HL-60 (cell line): ENCODE measurements at regions not wholly inside any gene's neighbourhood (a gene's known extent, or its start where the extent isn't known, plus 50 kb on each side); places are given as distances from the start of the nearest gene placed in this dataset.

Experiments used
- DNase-seq, 2 experiments: peaks; one replicate each; pipeline ENCODE4 v3.0.0-alpha.2; 2010 to 2020; ENCODE audit warnings: low read depth in 1 of 2, low spot score in 1 of 2
- H3K27ac ChIP-seq: fragments of 250-450 bp; sonication (Bioruptor Pico); replicated peaks from 2 replicates; pipeline ENCODE4 v1.5.1; 2020; ENCODE audit warnings: mild to moderate bottlenecking, moderate library complexity
- H3K27me3 ChIP-seq: fragments of 250-450 bp; sonication (Bioruptor Pico); 2 replicates; pipeline ENCODE4 v1.5.1; 2021; ENCODE audit warnings: mild to moderate bottlenecking, moderate library complexity; ENCODE audit not compliant: insufficient read depth, poor library complexity, severe bottlenecking
- H3K4me3 ChIP-seq: replicated peaks from 2 replicates; pipeline ENCODE4 v1.5.1; 2011; ENCODE audit warnings: mild to moderate bottlenecking, control low read depth, low read length; ENCODE audit not compliant: insufficient read depth
- GABPA ChIP-seq: IDR thresholded peaks from 2 replicates; pipeline ENCODE4 v1.6.1; 2012; ENCODE audit warnings: low read depth
- POLR2AphosphoS5 ChIP-seq: IDR thresholded peaks from 2 replicates; pipeline ENCODE4 v1.6.1; 2012; ENCODE audit warnings: low read depth
- SPI1 ChIP-seq: IDR thresholded peaks from 2 replicates; pipeline ENCODE4 v1.6.1; 2012; ENCODE audit warnings: low read depth, mild to moderate bottlenecking, borderline replicate concordance
- TF ChIP-seq, protein P1 (sequence below): IDR thresholded peaks from one replicate; pipeline ENCODE4 v1.5.1; 2011; ENCODE audit warnings: low read length, control low read depth, inconsistent platforms; ENCODE audit not compliant: insufficient read depth
- TF ChIP-seq, protein P2 (sequence below): IDR thresholded peaks from 2 replicates; pipeline ENCODE4 v1.6.1; 2012; ENCODE audit warnings: low read depth; ENCODE audit not compliant: insufficient replicate concordance

GRCh38 chr11:33544593-33545373 is 155.8 kb downstream of the C11orf91 start:
- H3K27me3 ChIP-seq: peaks cover 18% of the 10 kb centered on the region
- no peak overlapping the region for H3K27ac ChIP-seq
- TF ChIP-seq SPI1 (no peak), GABPA (no peak), POLR2AphosphoS5 (no peak)
- TF ChIP-seq, protein P1, sequence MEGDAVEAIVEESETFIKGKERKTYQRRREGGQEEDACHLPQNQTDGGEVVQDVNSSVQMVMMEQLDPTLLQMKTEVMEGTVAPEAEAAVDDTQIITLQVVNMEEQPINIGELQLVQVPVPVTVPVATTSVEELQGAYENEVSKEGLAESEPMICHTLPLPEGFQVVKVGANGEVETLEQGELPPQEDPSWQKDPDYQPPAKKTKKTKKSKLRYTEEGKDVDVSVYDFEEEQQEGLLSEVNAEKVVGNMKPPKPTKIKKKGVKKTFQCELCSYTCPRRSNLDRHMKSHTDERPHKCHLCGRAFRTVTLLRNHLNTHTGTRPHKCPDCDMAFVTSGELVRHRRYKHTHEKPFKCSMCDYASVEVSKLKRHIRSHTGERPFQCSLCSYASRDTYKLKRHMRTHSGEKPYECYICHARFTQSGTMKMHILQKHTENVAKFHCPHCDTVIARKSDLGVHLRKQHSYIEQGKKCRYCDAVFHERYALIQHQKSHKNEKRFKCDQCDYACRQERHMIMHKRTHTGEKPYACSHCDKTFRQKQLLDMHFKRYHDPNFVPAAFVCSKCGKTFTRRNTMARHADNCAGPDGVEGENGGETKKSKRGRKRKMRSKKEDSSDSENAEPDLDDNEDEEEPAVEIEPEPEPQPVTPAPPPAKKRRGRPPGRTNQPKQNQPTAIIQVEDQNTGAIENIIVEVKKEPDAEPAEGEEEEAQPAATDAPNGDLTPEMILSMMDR: no peak
- TF ChIP-seq, protein P2, sequence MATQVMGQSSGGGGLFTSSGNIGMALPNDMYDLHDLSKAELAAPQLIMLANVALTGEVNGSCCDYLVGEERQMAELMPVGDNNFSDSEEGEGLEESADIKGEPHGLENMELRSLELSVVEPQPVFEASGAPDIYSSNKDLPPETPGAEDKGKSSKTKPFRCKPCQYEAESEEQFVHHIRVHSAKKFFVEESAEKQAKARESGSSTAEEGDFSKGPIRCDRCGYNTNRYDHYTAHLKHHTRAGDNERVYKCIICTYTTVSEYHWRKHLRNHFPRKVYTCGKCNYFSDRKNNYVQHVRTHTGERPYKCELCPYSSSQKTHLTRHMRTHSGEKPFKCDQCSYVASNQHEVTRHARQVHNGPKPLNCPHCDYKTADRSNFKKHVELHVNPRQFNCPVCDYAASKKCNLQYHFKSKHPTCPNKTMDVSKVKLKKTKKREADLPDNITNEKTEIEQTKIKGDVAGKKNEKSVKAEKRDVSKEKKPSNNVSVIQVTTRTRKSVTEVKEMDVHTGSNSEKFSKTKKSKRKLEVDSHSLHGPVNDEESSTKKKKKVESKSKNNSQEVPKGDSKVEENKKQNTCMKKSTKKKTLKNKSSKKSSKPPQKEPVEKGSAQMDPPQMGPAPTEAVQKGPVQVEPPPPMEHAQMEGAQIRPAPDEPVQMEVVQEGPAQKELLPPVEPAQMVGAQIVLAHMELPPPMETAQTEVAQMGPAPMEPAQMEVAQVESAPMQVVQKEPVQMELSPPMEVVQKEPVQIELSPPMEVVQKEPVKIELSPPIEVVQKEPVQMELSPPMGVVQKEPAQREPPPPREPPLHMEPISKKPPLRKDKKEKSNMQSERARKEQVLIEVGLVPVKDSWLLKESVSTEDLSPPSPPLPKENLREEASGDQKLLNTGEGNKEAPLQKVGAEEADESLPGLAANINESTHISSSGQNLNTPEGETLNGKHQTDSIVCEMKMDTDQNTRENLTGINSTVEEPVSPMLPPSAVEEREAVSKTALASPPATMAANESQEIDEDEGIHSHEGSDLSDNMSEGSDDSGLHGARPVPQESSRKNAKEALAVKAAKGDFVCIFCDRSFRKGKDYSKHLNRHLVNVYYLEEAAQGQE: no peak
- no peak overlapping the region for H3K4me3 ChIP-seq
- DNase-seq: no peak

GRCh38 chr11:33543823-33544222 is 156.8 kb downstream of the C11orf91 start:
- TF ChIP-seq POLR2AphosphoS5 (no peak), SPI1 (no peak), GABPA (no peak)
- TF ChIP-seq, protein P2: no peak
- TF ChIP-seq, protein P1: no peak
- Histone ChIP-seq H3K27me3 (peaks cover 14% of the 10 kb centered on the region), H3K4me3 (no peak overlapping the region), H3K27ac (no peak overlapping the region)
- no peak for DNase-seq

GRCh38 chr11:33542921-33543320 is 157.7 kb downstream of the C11orf91 start:
- no peak overlapping the region for H3K27ac ChIP-seq
- H3K27me3 ChIP-seq: peaks cover 14% of the 10 kb centered on the region
- peak in 1 of 2 experiments; percentile 48 for DNase-seq
- TF ChIP-seq POLR2AphosphoS5 (no peak), SPI1 (no peak)
- TF ChIP-seq, protein P1: peak; percentile 52
- H3K4me3 ChIP-seq: no peak overlapping the region
